Breast epithelium (tissue), 4 donors: ENCODE measurements at regions not wholly inside any gene's neighbourhood (a gene's known extent, or its start where the extent isn't known, plus 50 kb on each side); places are given as distances from the start of the nearest gene placed in this dataset.

Experiments
- DNase-seq, 2 donors: peaks; one replicate each; pipeline ENCODE4 v3.0.0-alpha.2; 2019; ENCODE audit warnings: low spot score in 2 of 2
- H3K27ac ChIP-seq, 2 donors: fragments of 200-600 bp; sonication (generic) in 1 of 2; one replicate each; pipeline ENCODE4 v1.5.1; 2016 to 2019; ENCODE audit warnings: mild to moderate bottlenecking in 1 of 2
- H3K27me3 ChIP-seq, 2 donors: fragments of 200-600 bp; sonication (generic) in 1 of 2; one replicate each; pipeline versions ENCODE4 v1.5.1 to v1.6.0; 2017 to 2019; ENCODE audit warnings: control low read depth in 1 of 2, mild to moderate bottlenecking in 1 of 2
- H3K36me3 ChIP-seq: fragments of 200-600 bp; one replicate; pipeline ENCODE4 v1.5.1; 2019
- H3K4me1 ChIP-seq, 2 donors: fragments of 200-600 bp; sonication (generic); one replicate each; pipeline ENCODE4 v1.5.1; 2016 to 2019; ENCODE audit warnings: control low read depth in 1 of 2
- H3K4me3 ChIP-seq, 3 donors: fragments of 200-600 bp; sonication (generic); 1 replicate in 2 of 3; 2 replicates in 1 of 3; pipeline ENCODE4 v1.5.1; 2016 to 2019; ENCODE audit warnings: mild to moderate bottlenecking in 3 of 3, moderate library complexity in 2 of 3
- H3K9me3 ChIP-seq, 2 donors: fragments of 200-600 bp; sonication (generic) in 1 of 2; one replicate each; pipeline ENCODE4 v1.5.1; 2016 to 2019; ENCODE audit warnings: control low read depth in 1 of 2
- POLR2A ChIP-seq: fragments of 450-650 bp; IDR thresholded peaks from one replicate; pipeline ENCODE4 v1.6.1; 2016; ENCODE audit warnings: antibody characterized with exemption, mild to moderate bottlenecking, moderate library complexity
- POLR2AphosphoS5 ChIP-seq, 3 donors: sonication (generic); formaldehyde crosslinking; IDR thresholded peaks; one replicate each; pipeline ENCODE4 v1.6.1; 2017; ENCODE audit warnings: antibody characterized with exemption in 3 of 3
- intact Hi-C: fragments of 100-400 bp; cut with DNase I; formaldehyde crosslinking; loops from one replicate; pipeline ENCODE4 v1.15.1; 2023; ENCODE audit warnings: low total_unique reads
- TF ChIP-seq, protein P1 (sequence below), 3 donors: fragments of 450-650 bp; IDR thresholded peaks; one replicate each; pipeline ENCODE4 v1.5.1; 2016 to 2017; ENCODE audit warnings: antibody characterized with exemption in 3 of 3, mild to moderate bottlenecking in 3 of 3, moderate library complexity in 3 of 3

DNA sequence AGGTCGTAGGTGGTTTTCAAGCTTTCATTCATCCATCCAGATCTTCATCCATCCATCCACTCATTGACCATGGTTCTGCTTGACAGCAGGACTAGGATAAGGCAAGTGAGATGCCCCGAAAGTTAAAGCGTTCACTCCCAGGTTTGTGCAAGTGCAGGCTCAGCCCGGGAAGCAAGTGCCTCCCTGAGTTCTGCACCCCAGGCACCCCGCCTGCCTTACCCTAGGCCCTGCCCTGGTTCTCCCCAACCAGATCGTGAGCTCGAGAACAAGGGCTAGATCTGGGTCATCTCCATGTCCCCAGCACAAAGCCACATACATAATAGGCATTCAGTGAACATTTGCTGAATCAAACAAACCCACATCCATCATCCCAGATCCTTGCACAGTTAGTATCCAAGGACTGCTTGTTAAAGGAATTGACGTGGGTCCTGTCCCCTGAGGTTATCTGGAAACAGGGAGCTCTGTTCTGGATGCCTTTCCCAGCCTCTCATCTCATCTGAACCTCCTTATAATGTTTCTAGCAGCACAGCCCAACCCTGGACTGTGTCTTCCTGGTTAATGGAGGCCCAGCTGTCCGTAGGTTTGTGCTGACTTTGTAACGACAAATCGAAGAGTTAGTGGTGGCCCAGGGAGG, 116.1 kb upstream of the GPC1 start:
- DNase-seq = no peak
- TF ChIP-seq POLR2A = no peak
- TF ChIP-seq, protein P1, sequence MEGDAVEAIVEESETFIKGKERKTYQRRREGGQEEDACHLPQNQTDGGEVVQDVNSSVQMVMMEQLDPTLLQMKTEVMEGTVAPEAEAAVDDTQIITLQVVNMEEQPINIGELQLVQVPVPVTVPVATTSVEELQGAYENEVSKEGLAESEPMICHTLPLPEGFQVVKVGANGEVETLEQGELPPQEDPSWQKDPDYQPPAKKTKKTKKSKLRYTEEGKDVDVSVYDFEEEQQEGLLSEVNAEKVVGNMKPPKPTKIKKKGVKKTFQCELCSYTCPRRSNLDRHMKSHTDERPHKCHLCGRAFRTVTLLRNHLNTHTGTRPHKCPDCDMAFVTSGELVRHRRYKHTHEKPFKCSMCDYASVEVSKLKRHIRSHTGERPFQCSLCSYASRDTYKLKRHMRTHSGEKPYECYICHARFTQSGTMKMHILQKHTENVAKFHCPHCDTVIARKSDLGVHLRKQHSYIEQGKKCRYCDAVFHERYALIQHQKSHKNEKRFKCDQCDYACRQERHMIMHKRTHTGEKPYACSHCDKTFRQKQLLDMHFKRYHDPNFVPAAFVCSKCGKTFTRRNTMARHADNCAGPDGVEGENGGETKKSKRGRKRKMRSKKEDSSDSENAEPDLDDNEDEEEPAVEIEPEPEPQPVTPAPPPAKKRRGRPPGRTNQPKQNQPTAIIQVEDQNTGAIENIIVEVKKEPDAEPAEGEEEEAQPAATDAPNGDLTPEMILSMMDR (IDR thresholded peaks at IDR 0.05) = no peak
- no peak for TF ChIP-seq POLR2AphosphoS5 (IDR thresholded peaks at IDR 0.05)
- Histone ChIP-seq H3K9me3 (no peaks in the 10 kb centered on the region), H3K27ac (peak overlapping the region; percentile 54 to 86), H3K4me1 (peaks cover 0 to 7% of the 10 kb centered on the region in 2 donors), H3K4me3 (no peak overlapping the region), H3K27me3 (peaks cover 0 to 8% of the 10 kb centered on the region in 2 donors), H3K36me3 (no peaks in the 10 kb centered on the region)
- intact Hi-C loops = no loop called here

DNA sequence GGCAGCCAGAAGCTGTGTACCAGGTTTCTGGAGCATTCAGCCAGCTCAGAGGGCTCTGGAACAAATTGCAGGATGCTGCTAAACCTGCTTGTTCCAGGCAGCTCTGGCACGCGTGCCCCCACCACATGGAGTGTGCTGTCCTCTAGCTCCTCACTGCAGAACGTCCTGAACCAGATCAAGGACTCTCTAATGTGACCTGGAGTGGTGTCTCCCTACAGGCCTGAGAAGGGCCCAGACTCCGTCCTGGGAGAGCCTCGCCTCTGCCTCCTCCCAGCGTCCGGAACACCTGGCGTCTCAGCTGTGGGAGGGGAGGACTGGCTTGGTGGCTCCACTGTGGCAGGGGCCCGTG, 115.6 kb upstream of the GPC1 start:
- no peak for TF ChIP-seq POLR2A
- Histone ChIP-seq H3K9me3 (no peaks in the 10 kb centered on the region), H3K27ac (peak overlapping the region; percentile 54 to 86), H3K27me3 (peaks cover 0 to 9% of the 10 kb centered on the region in 2 donors), H3K36me3 (no peaks in the 10 kb centered on the region), H3K4me1 (peaks cover 0 to 7% of the 10 kb centered on the region in 2 donors), H3K4me3 (peak overlapping the region in 1 of 3 donors; percentile 25)
- peak in 1 of 2 donors; percentile 47 for DNase-seq
- intact Hi-C loops = no loop called here

DNA sequence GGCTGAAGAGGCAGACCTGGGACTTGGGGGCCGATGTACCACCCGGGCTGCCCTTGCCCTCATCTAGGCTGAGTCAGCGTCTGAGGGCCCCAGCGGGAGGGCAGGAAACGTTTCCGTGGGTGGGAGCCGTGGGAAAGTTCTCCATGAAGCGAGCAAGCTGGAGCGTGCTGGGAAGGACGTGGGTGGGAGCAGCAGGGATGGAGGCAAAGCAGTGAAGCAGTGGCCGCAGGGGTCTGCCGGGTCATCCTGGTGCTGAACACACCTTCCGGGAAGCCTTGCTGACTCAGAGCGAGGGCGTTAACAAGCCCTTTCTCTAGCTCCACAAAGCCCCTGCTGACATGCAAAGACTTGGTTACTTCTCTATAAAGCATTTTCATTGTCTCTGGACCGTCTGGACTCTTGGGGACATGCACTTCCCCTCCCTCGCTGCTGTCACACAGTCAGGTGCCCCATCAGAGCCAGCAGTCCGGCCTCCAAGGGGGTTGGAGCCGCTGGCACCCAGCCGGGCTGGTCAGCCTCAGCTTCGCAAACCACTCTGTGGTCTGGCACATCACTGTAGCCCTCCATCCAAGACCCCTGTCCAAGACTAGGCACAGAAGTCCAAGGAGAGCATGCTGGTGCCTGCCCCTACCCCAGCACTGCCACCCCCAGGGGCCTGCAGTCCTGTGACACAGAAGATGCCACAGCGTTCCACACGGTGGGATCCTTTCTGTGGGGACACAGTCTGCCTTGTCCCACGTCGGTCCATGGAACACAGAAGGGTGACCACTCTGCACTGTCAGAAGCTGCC, 115.1 kb upstream of the GPC1 start:
- peaks cover 0 to 7% of the 10 kb centered on the region in 2 donors for H3K4me1 ChIP-seq
- peak overlapping the region; percentile 54 to 86 for H3K27ac ChIP-seq
- intact Hi-C loops = no loop called here
- peak in 1 of 3 donors; percentile 7 for TF ChIP-seq POLR2AphosphoS5 (IDR thresholded peaks at IDR 0.05)
- TF ChIP-seq, protein P1 (IDR thresholded peaks at IDR 0.05) = no peak
- H3K9me3 ChIP-seq = no peaks in the 10 kb centered on the region
- H3K36me3 ChIP-seq = no peaks in the 10 kb centered on the region
- DNase-seq = peak in 1 of 2 donors; percentile 61
- peaks cover 0 to 9% of the 10 kb centered on the region in 2 donors for H3K27me3 ChIP-seq
- peak overlapping the region in 1 of 3 donors; percentile 25 for H3K4me3 ChIP-seq

DNA sequence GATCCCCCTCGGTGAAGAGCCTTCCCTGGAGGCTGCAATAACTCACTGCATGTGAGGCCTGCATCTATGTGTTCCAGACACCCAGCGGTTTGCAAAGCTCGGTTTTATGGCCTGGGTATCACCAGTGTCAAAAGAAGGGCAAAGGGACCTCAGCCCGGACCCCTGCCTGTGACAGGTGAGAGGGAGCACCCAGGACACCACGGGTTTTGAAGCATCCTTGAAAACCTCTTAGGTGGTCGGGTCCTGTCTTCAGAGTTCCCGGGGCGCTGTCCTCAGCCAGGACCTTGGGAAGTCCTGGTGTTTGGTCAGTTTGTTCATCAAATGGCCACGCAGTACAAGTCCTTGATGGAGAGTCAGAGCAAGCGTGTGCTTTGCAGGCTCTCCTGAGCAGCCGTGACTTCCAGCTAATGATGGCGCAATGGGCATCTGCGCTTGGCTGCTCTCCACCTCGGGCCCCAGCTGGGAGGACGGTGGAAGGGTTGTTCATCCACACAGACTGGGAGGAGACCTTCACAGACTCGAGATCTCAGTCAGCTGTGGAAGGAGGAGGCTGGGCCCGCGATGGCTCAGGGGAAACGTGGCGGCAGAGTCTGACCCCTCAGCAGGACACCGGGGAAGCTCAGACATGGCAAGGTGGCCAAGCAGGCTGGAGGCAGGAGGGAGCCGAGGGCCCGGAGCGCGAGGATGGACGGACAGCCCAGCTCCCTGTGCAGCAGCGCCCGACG, 113.1 kb upstream of the GPC1 start:
- DNase-seq = no peak
- intact Hi-C loops = no loop called here
- no peak for TF ChIP-seq POLR2A
- no peak for TF ChIP-seq POLR2AphosphoS5 (IDR thresholded peaks at IDR 0.05)
- TF ChIP-seq, protein P1 (IDR thresholded peaks at IDR 0.05) = no peak

DNA sequence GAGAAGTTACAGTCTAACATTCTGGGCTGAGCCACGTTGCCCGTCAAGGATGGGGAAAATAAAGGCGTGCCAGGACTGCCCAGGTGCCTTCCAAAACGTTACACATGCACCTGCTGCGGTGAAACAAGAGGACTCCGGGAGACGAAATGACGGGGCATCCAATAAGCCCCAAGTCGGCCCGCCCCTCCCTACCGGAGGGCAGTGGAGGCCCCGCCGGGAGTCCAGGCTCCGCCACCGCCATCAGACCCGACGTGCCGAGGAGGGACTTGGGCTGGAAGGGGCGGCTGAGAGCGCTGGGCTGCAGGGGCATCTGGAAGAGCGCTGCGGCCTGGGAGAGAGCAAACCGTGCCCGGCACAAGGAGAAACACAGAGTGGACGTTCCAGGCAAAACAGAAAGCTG, 112.5 kb upstream of the GPC1 start:
- H3K36me3 ChIP-seq = no peaks in the 10 kb centered on the region
- peaks cover 0 to 12% of the 10 kb centered on the region in 2 donors for H3K27me3 ChIP-seq
- H3K9me3 ChIP-seq = no peaks in the 10 kb centered on the region
- no peak overlapping the region for H3K4me3 ChIP-seq
- DNase-seq = no peak
- TF ChIP-seq POLR2AphosphoS5 (IDR thresholded peaks at IDR 0.05) (no peak), POLR2A (no peak)
- TF ChIP-seq, protein P1 (IDR thresholded peaks at IDR 0.05) = no peak
- H3K4me1 ChIP-seq = peaks cover 0 to 7% of the 10 kb centered on the region in 2 donors
- intact Hi-C loops = no loop called here
- no peak overlapping the region for H3K27ac ChIP-seq

More for the DNA sequence above, 113.1 kb upstream of the GPC1 start:
- Histone ChIP-seq H3K36me3 (no peaks in the 10 kb centered on the region), H3K9me3 (no peaks in the 10 kb centered on the region), H3K4me1 (peaks cover 0 to 7% of the 10 kb centered on the region in 2 donors), H3K27ac (no peak overlapping the region), H3K27me3 (peaks cover 0 to 12% of the 10 kb centered on the region in 2 donors), H3K4me3 (no peak overlapping the region)
